HG03432 (cell line): ENCODE measurements at regions not wholly inside any gene's neighbourhood (a gene's known extent, or its start where the extent isn't known, plus 50 kb on each side); places are given as distances from the start of the nearest gene placed in this dataset.
A peak's percentile ranks its signal among the peaks of the same experiment; 100 is the strongest.
"Not testable (repeated sequence)": the region's sequence is repeated elsewhere in the genome, so short reads cannot be mapped to it uniquely, and the experiment has no call there.

Experiments used
- ATAC-seq: cut with Tn5 transposase; IDR thresholded peaks from one replicate; pipeline ENCODE4 v1.9.1; 2021; ENCODE audit warnings: mild to moderate bottlenecking, moderate library complexity; ENCODE audit not compliant: unreplicated experiment

GRCh38 chrX:84856791-84857190 is 146.9 kb upstream of the APOOL start:
- ATAC-seq, result not testable (repeated sequence)

GRCh38 chrX:84858771-84859170 is 144.9 kb upstream of the APOOL start:
- peak; percentile 52 for ATAC-seq

GRCh38 chrX:84865113-84865512 is 138.6 kb upstream of the APOOL start:
- no peak for ATAC-seq

- ATAC-seq, result not testable (repeated sequence)
Measured at GRCh38 chrX:84870281-84870680, 133.4 kb upstream of the APOOL start.

GRCh38 chrX:84872160-84872771 is 131.4 kb upstream of the APOOL start:
- not testable (repeated sequence) for ATAC-seq

GRCh38 chrX:84873176-84873575 is 130.5 kb upstream of the APOOL start:
- no peak for ATAC-seq

- no peak for ATAC-seq
Measured at GRCh38 chrX:84876876-84877275, 126.8 kb upstream of the APOOL start.

GRCh38 chrX:84893897-84894296 is 109.8 kb upstream of the APOOL start:
- no peak for ATAC-seq

- peak; percentile 66 for ATAC-seq
Measured at GRCh38 chrX:84907324-84907968, 96.2 kb upstream of the APOOL start.

- no peak for ATAC-seq
Measured at GRCh38 chrX:84909151-84909550, 94.5 kb upstream of the APOOL start.

GRCh38 chrX:84924624-84925023 is 79.1 kb upstream of the APOOL start:
- ATAC-seq, result no peak

- ATAC-seq, result no peak
Measured at GRCh38 chrX:84932814-84933213, 70.9 kb upstream of the APOOL start.

GRCh38 chrX:84933956-84934556 is 69.6 kb upstream of the APOOL start:
- no peak for ATAC-seq
